RWPE1 (cell line): ENCODE measurements at regions not wholly inside any gene's neighbourhood (a gene's known extent, or its start where the extent isn't known, plus 50 kb on each side); places are given as distances from the start of the nearest gene placed in this dataset.
"Not testable (repeated sequence)": the region's sequence is repeated elsewhere in the genome, so short reads cannot be mapped to it uniquely, and the experiment has no call there.

Experiments
- CTCF ChIA-PET: fragments of 350-600 bp; sonication (Branson Sonifier 250); formaldehyde crosslinking; extraction: SDS; loops from one replicate; lab custom pipeline; 2021; lab: Yijun Ruan, JAX
- POLR2A ChIA-PET: fragments of 400-600 bp; formaldehyde crosslinking; extraction: SDS; loops from one replicate; lab custom pipeline; 2020; ENCODE audit warnings: antibody characterized with exemption; ENCODE audit not compliant: low non-redundant PET; lab: Yijun Ruan, JAX
- DNase-seq: peaks from one replicate; pipeline ENCODE4 v3.0.0; 2012; ENCODE audit warnings: low spot score
- H3K27ac ChIP-seq: fragments of 450-650 bp; 2 replicates; pipeline ENCODE4 v1.5.1; 2017
- TF ChIP-seq, protein P1 (sequence below): fragments of 450-650 bp; conservative IDR thresholded peaks from 2 replicates; pipeline ENCODE4 v1.5.1; 2017; ENCODE audit warnings: low read depth, mild to moderate bottlenecking

DNA sequence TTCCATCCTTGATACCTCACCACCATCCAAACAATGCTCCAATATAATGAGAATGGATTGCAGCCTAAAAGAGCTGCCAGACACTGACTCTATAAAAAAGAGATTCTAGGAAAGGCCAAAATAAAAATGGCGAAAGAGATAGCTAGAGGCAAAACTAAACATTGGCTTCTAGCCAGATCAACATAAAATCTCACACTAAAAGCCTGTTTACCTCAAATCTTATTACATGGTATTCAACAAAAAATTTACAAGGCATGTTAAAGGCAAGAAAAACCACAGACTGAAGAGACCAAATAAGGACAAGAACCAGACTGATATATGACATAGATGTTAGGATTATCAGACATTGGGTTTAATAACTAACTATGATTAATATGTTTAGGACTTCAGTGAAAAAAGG lies 1127.0 kb downstream of the DNAJB9 start:
- no peak for DNase-seq
- H3K27ac ChIP-seq: no peak overlapping the region
- ChIA-PET CTCF (no interaction called here), POLR2A (no interaction called here)
- TF ChIP-seq, protein P1, sequence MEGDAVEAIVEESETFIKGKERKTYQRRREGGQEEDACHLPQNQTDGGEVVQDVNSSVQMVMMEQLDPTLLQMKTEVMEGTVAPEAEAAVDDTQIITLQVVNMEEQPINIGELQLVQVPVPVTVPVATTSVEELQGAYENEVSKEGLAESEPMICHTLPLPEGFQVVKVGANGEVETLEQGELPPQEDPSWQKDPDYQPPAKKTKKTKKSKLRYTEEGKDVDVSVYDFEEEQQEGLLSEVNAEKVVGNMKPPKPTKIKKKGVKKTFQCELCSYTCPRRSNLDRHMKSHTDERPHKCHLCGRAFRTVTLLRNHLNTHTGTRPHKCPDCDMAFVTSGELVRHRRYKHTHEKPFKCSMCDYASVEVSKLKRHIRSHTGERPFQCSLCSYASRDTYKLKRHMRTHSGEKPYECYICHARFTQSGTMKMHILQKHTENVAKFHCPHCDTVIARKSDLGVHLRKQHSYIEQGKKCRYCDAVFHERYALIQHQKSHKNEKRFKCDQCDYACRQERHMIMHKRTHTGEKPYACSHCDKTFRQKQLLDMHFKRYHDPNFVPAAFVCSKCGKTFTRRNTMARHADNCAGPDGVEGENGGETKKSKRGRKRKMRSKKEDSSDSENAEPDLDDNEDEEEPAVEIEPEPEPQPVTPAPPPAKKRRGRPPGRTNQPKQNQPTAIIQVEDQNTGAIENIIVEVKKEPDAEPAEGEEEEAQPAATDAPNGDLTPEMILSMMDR: no peak

DNA sequence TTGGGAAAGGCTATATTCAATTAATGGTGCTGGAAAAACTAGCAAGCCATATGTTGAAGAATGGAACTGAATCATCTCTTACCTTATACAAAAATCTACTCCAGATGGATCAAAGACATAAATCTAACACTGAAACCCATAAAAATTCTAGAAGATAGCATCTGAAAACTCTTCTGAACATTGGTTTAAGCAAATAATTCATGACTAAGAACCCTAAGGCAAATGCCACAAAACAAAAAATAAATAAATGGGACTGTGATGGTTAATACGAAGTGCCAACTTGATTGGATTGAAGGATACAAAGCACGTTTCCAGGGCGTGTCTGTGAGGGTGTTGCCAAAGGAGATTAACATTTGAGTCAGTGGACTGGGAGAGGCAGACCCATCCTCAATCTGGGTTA lies 1130.0 kb downstream of the DNAJB9 start:
- CTCF ChIA-PET: no interaction called here
- H3K27ac ChIP-seq: no peak overlapping the region
- POLR2A ChIA-PET: no interaction called here
- TF ChIP-seq, protein P1: no peak
- DNase-seq: no peak

DNA sequence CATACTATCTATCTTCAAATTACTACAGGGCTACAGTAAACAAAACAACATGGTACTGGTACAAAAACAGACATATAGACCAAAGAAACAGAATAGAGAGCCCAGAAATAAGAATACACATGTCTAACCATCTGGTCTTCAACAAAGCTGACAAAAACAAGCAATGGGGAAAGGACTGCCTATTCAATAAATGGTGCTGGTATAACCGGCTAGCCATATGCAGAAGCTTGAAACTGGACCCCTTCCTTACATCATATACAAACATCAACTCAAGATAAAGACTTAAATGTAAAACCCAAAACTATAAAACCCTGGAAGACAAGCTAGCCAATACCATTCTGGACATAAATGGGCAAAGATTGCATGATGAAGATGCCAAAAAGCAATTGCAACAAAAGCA lies 1143.7 kb downstream of the DNAJB9 start:
- TF ChIP-seq, protein P1: no peak
- POLR2A ChIA-PET: no interaction called here
- H3K27ac ChIP-seq: no peak overlapping the region
- no peak for DNase-seq
- CTCF ChIA-PET: no interaction called here

DNA sequence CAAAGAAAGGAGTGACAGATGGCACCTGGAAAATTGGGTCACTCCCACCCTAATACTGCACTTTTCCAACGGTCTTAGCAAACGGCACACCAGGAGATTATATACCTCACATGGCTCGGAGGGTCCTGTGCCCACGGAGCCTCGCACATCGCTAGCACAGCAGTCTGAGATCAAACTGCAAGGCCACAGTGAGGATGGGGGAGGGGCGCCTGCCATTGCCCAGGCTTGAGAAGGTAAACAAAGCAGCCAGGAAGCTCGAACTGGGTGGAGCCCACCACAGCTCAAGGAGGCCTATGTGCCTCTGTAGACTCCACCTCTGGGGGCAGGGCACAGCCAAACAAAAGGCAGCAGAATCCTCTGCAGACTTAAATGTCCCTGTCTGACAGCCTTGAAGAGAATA lies 1149.7 kb downstream of the DNAJB9 start:
- DNase-seq, H3K27ac ChIP-seq, POLR2A ChIA-PET, CTCF ChIA-PET: not testable (repeated sequence)

DNA sequence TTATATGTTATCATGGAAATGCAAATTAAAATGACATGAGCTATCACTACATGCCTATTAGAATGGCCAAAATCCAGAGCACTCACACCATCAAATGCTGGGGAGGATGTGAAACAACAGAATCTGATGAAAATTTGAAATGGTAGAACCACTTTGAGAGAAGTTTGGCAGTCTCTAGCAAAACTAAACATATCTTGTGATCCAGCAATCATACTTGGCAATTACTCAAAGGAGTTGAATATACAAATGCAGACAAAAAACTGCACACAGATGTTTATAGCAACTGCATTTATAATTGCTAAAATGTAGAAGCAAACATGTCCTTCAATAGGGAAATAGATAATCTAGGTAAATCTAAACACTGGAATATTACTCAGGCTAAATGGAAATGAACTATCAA lies 1164.9 kb downstream of the DNAJB9 start:
- TF ChIP-seq, protein P1: no peak
- H3K27ac ChIP-seq: no peak overlapping the region
- CTCF ChIA-PET: no interaction called here
- POLR2A ChIA-PET: no interaction called here
- no peak for DNase-seq

DNA sequence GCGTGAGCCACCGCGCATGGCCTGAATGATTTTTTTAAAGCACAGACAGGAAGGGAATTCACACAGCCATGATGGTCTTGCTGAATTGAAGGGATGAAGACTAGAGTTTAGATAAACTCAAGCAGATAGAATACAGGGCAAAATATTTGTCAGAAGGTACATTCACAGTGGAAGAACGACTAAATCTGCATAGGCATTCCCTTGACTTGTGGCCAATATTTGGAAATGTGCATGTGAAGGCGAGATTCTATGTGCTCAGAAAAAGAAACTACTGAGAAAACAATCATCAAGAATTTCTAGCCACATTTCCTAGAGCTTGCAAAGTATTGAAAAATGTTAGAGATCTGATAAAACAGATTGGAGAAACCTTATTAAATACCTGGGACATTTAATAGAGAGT lies 1166.2 kb downstream of the DNAJB9 start:
- DNase-seq: no peak
- TF ChIP-seq, protein P1: no peak
- POLR2A ChIA-PET: no interaction called here
- CTCF ChIA-PET: no interaction called here
- no peak overlapping the region for H3K27ac ChIP-seq

DNA sequence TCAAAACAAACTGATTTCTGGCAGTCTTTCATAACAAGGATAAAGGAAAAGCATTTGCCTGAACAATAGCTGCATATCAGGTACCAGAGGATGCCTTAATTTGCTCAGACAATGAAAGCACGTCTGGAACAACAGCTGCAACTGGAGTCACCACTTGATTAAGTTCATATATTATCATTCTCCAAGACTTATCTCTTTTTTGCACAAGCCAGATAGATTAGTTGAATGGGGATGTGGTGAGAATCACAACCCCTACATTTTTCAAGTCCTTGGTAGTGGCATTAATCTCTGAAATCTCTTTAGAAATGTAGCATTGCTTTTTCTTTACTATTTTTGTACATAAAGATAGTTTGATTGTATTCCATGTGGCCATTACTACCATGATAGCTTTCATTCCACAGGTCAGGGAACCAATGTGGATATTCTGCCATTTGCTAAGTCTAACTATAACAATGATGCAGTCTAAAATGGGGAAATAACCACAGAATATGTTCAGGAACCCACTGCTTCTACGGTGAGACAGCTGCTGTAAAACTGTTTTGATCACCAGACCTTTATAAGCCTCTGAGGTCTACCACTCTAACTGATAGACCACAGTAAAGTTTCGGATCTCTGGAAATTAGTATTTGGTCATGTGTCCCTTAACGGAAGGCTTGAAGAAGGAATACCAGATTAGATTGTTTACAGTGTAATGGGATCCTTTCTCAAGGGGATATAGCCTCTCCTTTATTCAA lies 1176.2 kb downstream of the DNAJB9 start:
- ChIA-PET CTCF (no interaction called here), POLR2A (no interaction called here)
- TF ChIP-seq, protein P1: no peak
- DNase-seq: no peak
- H3K27ac ChIP-seq: no peak overlapping the region
